GM20000 (cell line): ENCODE measurements at regions not wholly inside any gene's neighbourhood (a gene's known extent, or its start where the extent isn't known, plus 50 kb on each side); places are given as distances from the start of the nearest gene placed in this dataset.

Source experiments
- DNase-seq: peaks from one replicate; pipeline ENCODE4 v3.0.0; 2012; ENCODE audit warnings: low spot score
- CTCF ChIP-seq: IDR thresholded peaks from 2 replicates; pipeline ENCODE4 v1.5.1; 2012; ENCODE audit warnings: mild to moderate bottlenecking, control low read depth; ENCODE audit errors: extremely low read depth, missing control alignments

GRCh38 chr17:70370816-70371215, 201.5 kb downstream of the KCNJ2 start:
- no peak for DNase-seq
- no peak for TF ChIP-seq CTCF

GRCh38 chr17:70373369-70373768, 204.0 kb downstream of the KCNJ2 start:
- no peak for TF ChIP-seq CTCF
- no peak for DNase-seq

GRCh38 chr17:70374496-70374895, 205.2 kb downstream of the KCNJ2 start:
- TF ChIP-seq CTCF: no peak
- no peak for DNase-seq

- DNase-seq: no peak
Measured at GRCh38 chr17:70375406-70375805, 206.1 kb downstream of the KCNJ2 start.

GRCh38 chr17:70375813-70376770, 206.8 kb downstream of the KCNJ2 start:
- TF ChIP-seq CTCF: no peak
- no peak for DNase-seq

More at GRCh38 chr17:70375406-70375805, 206.1 kb downstream of the KCNJ2 start:
- no peak for TF ChIP-seq CTCF

GRCh38 chr17:70377654-70378053, 208.3 kb downstream of the KCNJ2 start:
- DNase-seq: no peak
- no peak for TF ChIP-seq CTCF

GRCh38 chr17:70378076-70378475, 208.7 kb downstream of the KCNJ2 start:
- TF ChIP-seq CTCF: no peak
- DNase-seq: no peak
